NCI-H2171 (cell line): ENCODE measurements at regions not wholly inside any gene's neighbourhood (a gene's known extent, or its start where the extent isn't known, plus 50 kb on each side); places are given as distances from the start of the nearest gene placed in this dataset.
"Not testable (repeated sequence)": the region's sequence is repeated elsewhere in the genome, so short reads cannot be mapped to it uniquely, and the experiment has no call there.

Experiments used
- DNase-seq: peaks from one replicate; lab custom pipeline; 2025; lab: John Stamatoyannopoulos, UW

GRCh38 chr5:135279328-135279727 lies 119.7 kb downstream of the MACROH2A1 start:
- no peak for DNase-seq

DNA sequence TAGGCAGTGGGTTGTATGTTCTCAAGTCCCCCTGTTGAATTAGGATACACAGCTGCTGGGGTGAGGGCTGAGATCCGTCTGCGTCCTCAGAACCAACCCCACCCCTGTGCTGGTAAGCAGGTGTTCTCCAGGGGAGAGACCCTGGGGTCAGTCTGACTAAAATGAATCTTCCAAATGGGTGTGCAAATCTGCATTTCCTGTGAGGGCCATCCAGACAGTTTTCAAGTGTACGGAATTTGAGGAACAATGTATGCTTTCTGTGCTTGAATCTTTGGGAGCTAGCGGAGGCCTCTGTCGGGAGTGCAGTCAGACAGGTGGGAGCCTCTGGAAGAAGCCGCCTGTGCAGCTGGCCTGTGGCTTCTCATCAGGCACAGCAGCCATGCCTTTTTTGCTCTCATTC lies 122.9 kb downstream of the MACROH2A1 start:
- DNase-seq = no peak

DNA sequence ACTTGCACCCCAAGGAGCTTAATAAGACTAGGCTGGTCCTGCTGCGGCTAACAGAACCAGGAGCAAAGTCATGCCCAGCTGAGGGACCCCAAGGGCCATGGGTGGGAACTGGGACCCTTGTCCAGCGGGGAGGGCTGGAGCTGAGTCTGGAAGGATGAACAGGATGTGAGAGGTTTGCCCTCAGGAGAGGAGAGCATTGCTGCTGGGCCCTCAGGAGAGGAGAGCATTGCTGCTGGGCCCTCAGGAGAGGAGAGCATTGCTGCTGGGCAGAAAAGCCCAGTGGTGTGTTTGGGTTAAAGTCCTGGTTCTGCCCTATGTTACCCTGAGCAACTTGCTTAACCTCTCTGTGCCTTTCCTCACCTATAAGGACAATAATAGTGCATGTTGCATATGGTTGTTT lies 125.8 kb downstream of the MACROH2A1 start:
- no peak for DNase-seq

GRCh38 chr5:135272311-135272805 lies 126.7 kb downstream of the MACROH2A1 start:
- no peak for DNase-seq

DNA sequence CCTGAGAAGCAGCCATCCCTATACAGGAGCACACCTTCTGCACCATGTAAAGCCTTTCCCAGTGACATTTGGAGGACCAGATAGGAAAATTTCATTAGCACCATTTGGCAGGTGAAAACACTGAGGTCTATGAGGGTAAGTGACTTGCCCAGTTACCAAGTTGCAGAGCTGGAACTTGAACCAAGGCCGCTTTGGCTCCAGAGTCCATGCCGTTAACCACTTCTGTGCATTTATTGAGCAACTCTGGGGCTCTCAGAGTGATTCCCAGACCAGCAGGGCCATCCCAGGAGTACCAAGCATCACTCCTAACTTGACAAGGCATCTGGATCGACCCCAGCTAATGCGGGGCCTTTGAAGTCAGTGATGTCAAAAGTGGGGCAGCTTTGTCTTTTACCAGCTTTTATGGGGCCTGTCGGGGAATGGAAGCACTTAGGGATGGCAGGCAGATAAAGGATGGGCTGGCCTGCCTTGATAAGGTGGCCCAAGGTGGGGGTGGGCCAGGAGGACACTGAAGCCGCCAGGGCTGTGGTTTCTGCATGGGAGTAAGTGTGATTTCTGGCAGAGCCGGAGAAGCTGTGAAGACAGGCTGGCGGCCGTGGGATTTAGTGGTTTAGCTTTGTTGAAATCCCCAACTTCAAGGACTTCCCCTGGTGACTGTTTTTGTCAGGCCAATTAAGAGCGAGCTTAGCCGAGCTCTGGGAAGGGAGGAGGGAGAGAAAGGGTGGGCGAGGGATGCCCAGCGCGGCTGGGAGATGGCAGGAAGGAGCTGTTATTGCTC lies 127.3 kb downstream of the MACROH2A1 start:
- DNase-seq = no peak

DNA sequence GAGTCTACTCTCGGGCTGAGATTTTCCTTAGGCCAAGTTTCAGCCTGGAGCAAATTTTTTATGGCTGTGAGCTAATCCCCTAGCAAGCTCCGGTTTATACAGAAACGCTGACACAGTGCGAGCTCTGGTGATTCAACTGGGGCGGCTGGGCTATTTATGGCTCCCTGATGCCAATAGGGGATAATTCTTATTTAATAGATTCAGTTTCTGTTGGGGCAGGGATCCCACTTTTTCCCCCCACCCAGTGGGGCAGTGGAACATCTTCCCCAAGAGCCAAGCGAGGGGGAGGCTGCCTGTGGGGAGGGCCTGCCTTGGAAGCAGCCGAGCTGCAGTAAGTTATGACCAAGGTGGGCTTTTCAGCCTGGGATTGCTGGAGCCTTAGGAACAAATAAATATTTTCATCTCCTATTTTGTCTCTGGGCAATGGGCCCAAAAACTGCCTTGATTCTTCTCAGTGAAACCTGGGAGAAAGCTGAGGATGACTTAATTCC lies 129.1 kb downstream of the MACROH2A1 start:
- DNase-seq = no peak

DNA sequence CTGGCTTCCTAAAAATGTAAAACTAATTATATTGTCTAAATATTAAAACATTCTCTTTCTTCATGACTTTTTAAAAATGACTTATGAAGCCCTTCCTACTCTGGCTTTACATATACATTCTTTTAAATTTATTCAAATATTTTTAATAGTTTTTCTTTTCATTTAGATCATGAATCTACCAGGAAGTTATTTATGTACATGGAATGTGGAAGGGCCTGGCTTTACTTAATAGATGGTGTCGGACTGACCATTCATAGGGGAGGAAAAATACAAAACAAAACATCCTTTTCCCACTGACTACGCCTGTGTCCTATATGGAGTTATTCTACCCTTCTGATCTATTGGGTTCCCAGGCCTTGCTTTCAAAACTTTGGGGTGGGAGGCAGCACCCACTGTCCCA lies 129.8 kb downstream of the MACROH2A1 start:
- no peak for DNase-seq

DNA sequence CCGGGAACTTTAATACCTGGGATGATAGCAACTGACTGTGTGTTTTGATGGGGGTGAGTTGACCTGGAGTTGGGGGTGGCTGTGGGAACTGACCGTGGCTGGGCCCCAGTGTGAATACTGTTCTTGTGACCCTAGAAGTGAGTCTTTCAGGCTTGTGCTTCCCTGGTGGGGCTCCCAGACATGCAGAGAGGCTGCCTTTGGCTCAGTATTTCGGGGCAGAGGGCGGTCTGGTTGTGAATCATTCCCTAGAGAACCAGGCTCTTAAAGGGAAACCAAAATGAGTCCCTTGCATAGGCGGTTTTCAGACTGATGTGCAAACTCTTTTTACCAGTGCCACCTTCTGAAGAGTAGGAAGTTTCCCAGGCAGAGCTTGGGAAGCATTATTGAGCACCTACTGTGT lies 132.1 kb downstream of the MACROH2A1 start:
- no peak for DNase-seq

GRCh38 chr5:135266303-135266635 lies 132.8 kb downstream of the MACROH2A1 start:
- no peak for DNase-seq

DNA sequence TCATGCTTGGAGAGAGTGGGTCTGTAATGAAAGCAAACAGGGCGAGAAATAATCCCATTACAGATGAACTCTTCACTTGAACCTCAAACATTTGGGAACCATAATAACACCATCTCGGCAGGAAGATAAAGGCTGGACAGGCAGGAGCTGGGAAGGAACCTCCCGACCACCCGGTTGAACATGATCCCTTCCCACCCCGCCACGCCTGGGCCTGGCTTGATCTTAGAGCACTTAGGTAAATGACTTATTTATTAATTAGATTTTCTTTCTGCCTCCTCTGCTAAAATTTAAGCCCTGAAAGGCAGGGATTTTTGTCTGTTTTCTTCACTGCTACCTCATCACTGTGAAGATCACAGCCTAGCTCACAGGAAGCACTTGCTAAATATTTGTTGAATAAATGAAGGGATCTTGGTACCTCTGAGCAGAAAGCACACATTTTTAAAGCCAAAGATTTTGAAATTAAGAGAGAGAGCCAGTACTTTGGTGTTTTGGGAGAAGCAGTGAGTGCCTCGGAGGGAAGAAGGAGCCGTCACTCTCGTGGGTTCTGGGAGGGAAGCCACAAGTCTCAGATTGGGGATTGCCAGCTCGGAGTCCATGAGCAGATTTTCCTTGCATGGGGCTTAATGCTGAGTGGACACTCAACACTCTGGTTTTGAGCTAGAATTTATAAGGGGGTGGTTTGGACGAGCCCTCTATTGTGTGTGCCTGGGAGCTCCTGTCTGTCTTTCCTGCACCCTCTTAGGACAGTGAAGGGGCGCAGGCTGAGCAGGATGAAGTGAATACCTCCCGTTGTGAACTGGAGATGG lies 133.3 kb downstream of the MACROH2A1 start:
- no peak for DNase-seq

GRCh38 chr5:135264451-135265440 lies 134.3 kb downstream of the MACROH2A1 start:
- DNase-seq = no peak

DNA sequence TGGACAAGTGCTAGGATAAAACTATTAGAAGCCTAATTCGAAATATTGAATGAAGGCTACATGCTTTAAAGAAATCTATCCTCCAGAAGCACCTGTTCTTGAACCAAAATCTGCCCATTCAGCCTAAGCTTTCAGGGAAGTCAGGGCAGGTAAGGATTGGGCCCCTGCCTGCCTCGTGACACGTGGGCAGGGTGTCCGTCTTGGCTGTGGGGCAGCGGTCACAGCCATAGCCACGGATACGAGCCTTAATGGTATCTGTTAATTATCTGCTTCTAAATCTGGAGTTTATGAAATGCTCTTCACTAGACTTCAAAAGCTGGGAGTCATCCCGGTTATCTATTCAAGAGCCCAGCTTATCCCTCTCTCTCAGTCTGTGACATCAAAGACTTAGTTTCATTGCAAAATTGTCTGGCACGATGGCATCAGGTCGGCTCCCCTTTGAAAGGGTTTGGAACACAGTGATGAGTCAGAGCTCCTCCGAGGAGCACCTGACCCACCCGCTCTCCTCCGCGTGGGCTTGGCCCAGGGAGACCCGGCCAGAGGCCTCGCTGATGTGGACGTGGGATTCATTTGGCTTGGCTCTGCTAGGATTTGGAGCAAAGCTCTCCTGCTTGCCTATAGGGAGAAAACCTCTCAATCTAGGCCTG lies 135.9 kb downstream of the MACROH2A1 start:
- no peak for DNase-seq

GRCh38 chr5:135262364-135262763 lies 136.7 kb downstream of the MACROH2A1 start:
- no peak for DNase-seq

- not testable (repeated sequence) for DNase-seq
Observed at GRCh38 chr5:135260108-135260507, 138.9 kb downstream of the MACROH2A1 start.

DNA sequence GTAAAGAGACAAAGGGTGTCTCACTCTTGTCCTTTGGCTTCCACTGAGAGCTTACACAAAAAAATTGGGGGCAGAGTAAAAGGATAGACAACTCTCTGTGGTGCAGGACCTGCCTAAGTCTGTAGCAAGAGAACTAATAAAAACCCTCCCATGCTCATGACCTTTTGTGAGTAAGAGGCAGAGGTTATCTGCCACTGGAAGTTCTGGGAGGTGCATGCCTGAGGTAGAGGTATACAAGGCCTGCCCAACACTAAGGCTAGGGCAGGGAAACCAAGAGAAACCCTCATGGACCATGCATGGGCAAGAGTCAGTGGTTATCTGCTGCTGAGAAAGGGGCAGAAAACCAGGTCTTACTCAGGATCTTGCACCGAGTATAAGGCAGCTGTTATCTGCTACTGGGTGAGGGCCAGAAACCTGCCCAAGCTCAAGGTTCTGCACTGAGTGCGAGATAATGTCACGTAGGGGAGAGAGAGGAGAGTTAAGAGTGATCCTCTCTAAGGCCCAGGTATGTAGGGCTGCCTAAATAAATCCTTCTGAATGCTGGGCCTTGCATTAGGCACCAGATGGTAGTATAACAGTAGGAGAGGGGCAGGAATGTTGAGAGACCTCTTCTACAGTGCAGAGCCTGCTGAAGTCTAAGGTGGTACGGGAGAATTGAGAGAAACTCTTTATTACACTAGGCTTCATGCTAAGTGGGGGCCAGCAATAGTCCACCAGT lies 143.4 kb downstream of the MACROH2A1 start:
- DNase-seq = no peak

- DNase-seq = no peak
Observed at GRCh38 chr5:135254183-135254582, 144.8 kb downstream of the MACROH2A1 start.

- DNase-seq = no peak
Observed at GRCh38 chr5:135253601-135254178, 145.3 kb downstream of the MACROH2A1 start.

GRCh38 chr5:135251093-135251492 lies 147.9 kb downstream of the MACROH2A1 start:
- DNase-seq = no peak

- DNase-seq = no peak
Observed at GRCh38 chr5:135250671-135251070, 148.4 kb downstream of the MACROH2A1 start.

DNA sequence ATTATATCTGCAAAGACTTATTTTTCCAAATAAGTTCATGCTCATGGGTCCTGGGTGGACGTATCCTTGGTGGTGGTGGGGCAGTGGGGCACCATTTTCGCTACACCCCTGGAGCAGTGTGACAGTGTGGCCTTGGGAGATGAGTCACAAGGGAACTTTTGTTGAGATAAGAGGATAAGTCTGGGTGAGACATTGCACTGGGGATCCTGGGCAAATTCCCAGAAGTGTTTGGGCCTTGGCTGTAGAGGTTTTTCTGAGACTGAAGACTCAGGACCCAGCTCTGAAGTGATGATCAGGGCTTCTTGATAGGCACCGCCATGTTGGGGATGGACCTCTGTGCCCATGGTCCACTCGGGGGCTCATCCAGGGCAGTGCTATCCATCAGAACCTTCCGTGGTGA lies 149.4 kb downstream of the MACROH2A1 start:
- DNase-seq = no peak
